Keratinocyte (primary cell): ENCODE measurements at regions not wholly inside any gene's neighbourhood (a gene's known extent, or its start where the extent isn't known, plus 50 kb on each side); places are given as distances from the start of the nearest gene placed in this dataset.

Experiments used
- DNase-seq: peaks from one replicate; pipeline ENCODE4 v3.0.0-alpha.2; 2011; ENCODE audit warnings: low read depth, missing footprints, low spot score
- FAIRE-seq: peaks from 2 replicates; lab custom pipeline; 2011; peaks lifted over from hg19 to GRCh38; lab: Jason Lieb, UNC
- H2AFZ ChIP-seq: 2 replicates; pipeline ENCODE4 v1.6.0; 2012; ENCODE audit warnings: low read length, control low read depth, inconsistent platforms; ENCODE audit not compliant: control insufficient read depth
- H3K27ac ChIP-seq: 2 replicates; pipeline ENCODE4 v1.5.1; 2011; ENCODE audit warnings: low read length; ENCODE audit not compliant: control insufficient read depth, insufficient read depth
- H3K27me3 ChIP-seq: 3 replicates; pipeline ENCODE4 v1.6.0; 2011; ENCODE audit warnings: low read length; ENCODE audit not compliant: control insufficient read depth, insufficient read depth; ENCODE audit errors: extremely low read depth
- H3K36me3 ChIP-seq, 2 experiments: 2 replicates in 1 of 2; 3 replicates in 1 of 2; pipeline ENCODE4 v1.5.1; 2011; ENCODE audit warnings: low read length in 2 of 2, mild to moderate bottlenecking in 1 of 2; ENCODE audit not compliant: control insufficient read depth in 2 of 2, insufficient read depth in 2 of 2; ENCODE audit errors: extremely low read depth in 1 of 2
- H3K4me1 ChIP-seq: 3 replicates; pipeline ENCODE4 v1.5.1; 2011; ENCODE audit warnings: low read length; ENCODE audit not compliant: control insufficient read depth, insufficient read depth; ENCODE audit errors: extremely low read depth
- H3K4me2 ChIP-seq: 3 replicates; pipeline ENCODE4 v1.6.0; 2011; ENCODE audit warnings: low read depth, low read length; ENCODE audit not compliant: control insufficient read depth, insufficient read depth; ENCODE audit errors: extremely low read depth
- H3K4me3 ChIP-seq, 3 experiments: fragments of 200-600 bp in 1 of 3; sonication (generic) in 1 of 3; 2 replicates in 2 of 3; 3 replicates in 1 of 3; pipeline ENCODE4 v1.5.1; 2011 to 2016; ENCODE audit warnings: low read length in 3 of 3, mild to moderate bottlenecking in 3 of 3, control low read depth in 2 of 3, inconsistent platforms in 1 of 3, low read depth in 1 of 3, mixed read lengths in 1 of 3, mixed run types in 1 of 3, moderate library complexity in 1 of 3; ENCODE audit not compliant: control insufficient read depth in 2 of 3, insufficient read depth in 2 of 3; ENCODE audit errors: extremely low read depth in 1 of 3
- H3K79me2 ChIP-seq: 2 replicates; pipeline ENCODE4 v1.6.0; 2012; ENCODE audit warnings: low read length; ENCODE audit not compliant: control insufficient read depth, insufficient read depth
- H3K9ac ChIP-seq: 3 replicates; pipeline ENCODE4 v1.6.0; 2011; ENCODE audit warnings: low read length; ENCODE audit not compliant: control insufficient read depth, insufficient read depth; ENCODE audit errors: extremely low read depth
- H3K9me1 ChIP-seq: 3 replicates; pipeline ENCODE4 v1.6.0; 2011; ENCODE audit warnings: low read length; ENCODE audit not compliant: control insufficient read depth, insufficient read depth; ENCODE audit errors: extremely low read depth
- H3K9me3 ChIP-seq: 2 replicates; pipeline ENCODE4 v1.5.1; 2012; ENCODE audit warnings: low read depth, low read length; ENCODE audit not compliant: control insufficient read depth
- H4K20me1 ChIP-seq: 3 replicates; pipeline ENCODE4 v1.6.0; 2011; ENCODE audit warnings: low read length; ENCODE audit not compliant: control insufficient read depth, insufficient read depth; ENCODE audit errors: extremely low read depth
- CTCF ChIP-seq, 3 experiments: IDR thresholded peaks in 1 of 3; conservative IDR thresholded peaks in 1 of 3; optimal IDR thresholded peaks in 1 of 3; 2 replicates in 2 of 3; 3 replicates in 1 of 3; pipeline versions ENCODE3 to v1.5.1; 2011; ENCODE audit warnings: low read length in 3 of 3, mild to moderate bottlenecking in 3 of 3, moderate library complexity in 2 of 3, control low read depth in 1 of 3, inconsistent platforms in 1 of 3; ENCODE audit not compliant: insufficient read depth in 2 of 3; ENCODE audit errors: extremely low read depth in 1 of 3
- EZH2 ChIP-seq: IDR thresholded peaks from one replicate; pipeline ENCODE4 v1.6.1; 2012; ENCODE audit warnings: inconsistent platforms, mild to moderate bottlenecking, low read length, moderate library complexity
- dilution Hi-C: fragments of 300-500 bp; cut with MboI; formaldehyde crosslinking; loops from one replicate; pipeline ENCODE4 v1.7.0; 2020; ENCODE audit warnings: low sequenced_read_pairs; ENCODE audit not compliant: extremely low pct_ligation_motif_present

DNA sequence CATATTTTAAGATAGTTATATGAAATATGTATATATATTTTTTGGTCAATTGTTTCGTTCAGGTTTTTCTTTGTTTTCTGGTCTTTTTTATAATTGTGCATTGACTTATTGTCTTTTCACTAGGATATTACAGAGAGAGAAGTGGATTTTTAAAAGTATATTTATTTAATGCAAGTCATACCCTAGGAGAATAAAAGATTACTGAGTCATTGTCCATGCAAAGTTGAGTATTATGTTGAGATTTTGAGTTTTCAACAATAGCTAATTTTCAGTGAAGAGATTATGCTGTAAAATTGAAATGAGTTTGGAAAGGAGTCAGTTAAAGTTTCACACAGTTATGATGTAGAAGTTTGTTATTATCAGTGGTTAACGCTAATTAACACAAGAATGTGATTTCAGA is 203.6 kb upstream of the SPRED2 start:
- H3K4me2 ChIP-seq: no peak overlapping the region
- peaks cover 3% of the 10 kb centered on the region for H3K4me1 ChIP-seq
- DNase-seq (no peak), FAIRE-seq (no peak)
- H3K9me3 ChIP-seq: no peaks in the 10 kb centered on the region
- no peak overlapping the region for H3K27ac ChIP-seq
- no peak overlapping the region for H2AFZ ChIP-seq
- no peak for TF ChIP-seq EZH2
- no peak for TF ChIP-seq CTCF (optimal IDR thresholded peaks at IDR 0.05 in 1 of 3, IDR thresholded peaks at IDR 0.05 in 1 of 3, conservative IDR thresholded peaks at IDR 0.05 in 1 of 3; ENCODE audit: extremely low read depth in 1 of 3, insufficient read depth in 2 of 3, low read length in 3 of 3)
- no peaks in the 10 kb centered on the region for H3K79me2 ChIP-seq
- no peak overlapping the region for H3K9ac ChIP-seq
- H3K27me3 ChIP-seq: no peaks in the 10 kb centered on the region
- no peaks in the 10 kb centered on the region for H4K20me1 ChIP-seq
- dilution Hi-C loops: no loop called here
- no peaks in the 10 kb centered on the region for H3K36me3 ChIP-seq
- no peak overlapping the region for H3K4me3 ChIP-seq
- no peaks in the 10 kb centered on the region for H3K9me1 ChIP-seq

GRCh38 chr2:65634304-65634703 is 201.9 kb upstream of the SPRED2 start:
- Histone ChIP-seq H4K20me1 (no peaks in the 10 kb centered on the region), H3K4me1 (no peaks in the 10 kb centered on the region), H3K9me3 (no peaks in the 10 kb centered on the region), H3K4me2 (no peak overlapping the region), H2AFZ (no peak overlapping the region), H3K27me3 (no peaks in the 10 kb centered on the region), H3K9ac (no peak overlapping the region), H3K79me2 (no peaks in the 10 kb centered on the region), H3K4me3 (no peak overlapping the region), H3K36me3 (no peaks in the 10 kb centered on the region), H3K9me1 (no peaks in the 10 kb centered on the region), H3K27ac (no peak overlapping the region)
- no peak for FAIRE-seq
- TF ChIP-seq EZH2 (no peak), CTCF (optimal IDR thresholded peaks at IDR 0.05 in 1 of 3, IDR thresholded peaks at IDR 0.05 in 1 of 3, conservative IDR thresholded peaks at IDR 0.05 in 1 of 3; ENCODE audit: extremely low read depth in 1 of 3, insufficient read depth in 2 of 3, low read length in 3 of 3) (no peak)
- dilution Hi-C loops: no loop called here
- no peak for DNase-seq
